ENCODE measurements at regions not wholly inside any gene's neighbourhood (a gene's known extent, or its start where the extent isn't known, plus 50 kb on each side); places are given as distances from the start of the nearest gene placed in this dataset.

DNA sequence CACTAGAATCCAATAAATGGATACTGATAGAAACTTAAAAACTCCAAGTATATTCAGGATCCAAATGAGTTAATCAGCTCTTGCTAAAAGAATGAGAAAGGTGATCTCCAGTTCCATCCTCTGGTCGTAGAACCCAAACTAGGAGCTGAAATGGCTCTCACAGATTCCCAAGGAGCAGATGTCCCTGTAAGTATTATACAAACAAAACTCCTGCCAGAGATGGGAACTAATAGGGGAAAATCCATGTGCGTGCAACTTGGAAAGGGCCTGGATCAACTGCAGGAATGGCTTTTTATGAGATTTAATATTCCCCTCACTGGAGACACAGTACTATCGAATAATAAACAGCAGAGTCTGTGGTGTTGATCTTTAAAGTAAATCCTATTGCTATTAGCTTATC, 309.2 kb upstream of the TBX3 start:
- no peak for DNase-seq (ENCODE audit: low spot score)
- TF ChIP-seq, protein P1, sequence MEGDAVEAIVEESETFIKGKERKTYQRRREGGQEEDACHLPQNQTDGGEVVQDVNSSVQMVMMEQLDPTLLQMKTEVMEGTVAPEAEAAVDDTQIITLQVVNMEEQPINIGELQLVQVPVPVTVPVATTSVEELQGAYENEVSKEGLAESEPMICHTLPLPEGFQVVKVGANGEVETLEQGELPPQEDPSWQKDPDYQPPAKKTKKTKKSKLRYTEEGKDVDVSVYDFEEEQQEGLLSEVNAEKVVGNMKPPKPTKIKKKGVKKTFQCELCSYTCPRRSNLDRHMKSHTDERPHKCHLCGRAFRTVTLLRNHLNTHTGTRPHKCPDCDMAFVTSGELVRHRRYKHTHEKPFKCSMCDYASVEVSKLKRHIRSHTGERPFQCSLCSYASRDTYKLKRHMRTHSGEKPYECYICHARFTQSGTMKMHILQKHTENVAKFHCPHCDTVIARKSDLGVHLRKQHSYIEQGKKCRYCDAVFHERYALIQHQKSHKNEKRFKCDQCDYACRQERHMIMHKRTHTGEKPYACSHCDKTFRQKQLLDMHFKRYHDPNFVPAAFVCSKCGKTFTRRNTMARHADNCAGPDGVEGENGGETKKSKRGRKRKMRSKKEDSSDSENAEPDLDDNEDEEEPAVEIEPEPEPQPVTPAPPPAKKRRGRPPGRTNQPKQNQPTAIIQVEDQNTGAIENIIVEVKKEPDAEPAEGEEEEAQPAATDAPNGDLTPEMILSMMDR (IDR thresholded peaks at IDR 0.05; ENCODE audit: extremely low read depth, missing control alignments) = no peak

DNA sequence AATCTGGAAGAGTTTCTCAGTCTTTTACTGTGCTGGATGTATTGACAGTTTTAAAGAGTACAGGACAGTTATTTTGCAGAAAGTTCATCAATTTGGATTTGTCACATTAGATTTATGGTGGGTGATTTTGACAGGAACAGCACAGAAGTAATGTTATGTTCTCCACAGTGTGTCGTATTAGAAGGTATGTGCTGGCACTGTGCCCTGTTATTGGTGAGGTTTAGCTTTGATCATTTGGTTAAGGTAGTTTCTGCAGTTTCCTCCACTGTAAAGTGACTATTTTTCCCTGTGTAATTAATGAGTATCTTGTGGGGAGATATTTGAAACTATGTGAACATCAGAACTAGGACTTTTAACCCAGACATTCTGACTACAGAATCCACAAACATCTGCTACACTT, 308.5 kb upstream of the TBX3 start:
- TF ChIP-seq, protein P1 (IDR thresholded peaks at IDR 0.05; ENCODE audit: extremely low read depth, missing control alignments) = no peak
- no peak for DNase-seq (ENCODE audit: low spot score)

DNA sequence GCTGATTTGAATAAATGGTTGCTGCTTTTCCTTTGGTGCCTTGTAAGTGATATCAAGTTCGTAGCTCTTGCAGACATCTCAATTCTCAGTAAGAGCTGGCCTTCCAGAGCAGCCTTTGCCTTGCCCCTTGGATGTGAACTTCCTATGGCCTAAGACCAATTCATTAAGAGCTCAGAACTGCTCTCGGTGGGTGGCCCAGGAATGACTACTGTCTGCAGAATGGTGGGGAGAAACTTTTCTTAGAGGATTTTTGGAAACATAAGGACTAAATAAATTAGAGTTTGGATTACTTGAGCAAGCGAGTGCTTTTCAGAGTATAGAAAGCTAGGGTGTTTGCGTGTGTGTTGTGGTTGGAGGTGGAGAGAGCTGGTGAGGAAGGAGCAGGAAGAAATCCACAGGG, 306.4 kb upstream of the TBX3 start:
- no peak for DNase-seq (ENCODE audit: low spot score)
- TF ChIP-seq, protein P1 (IDR thresholded peaks at IDR 0.05; ENCODE audit: extremely low read depth, missing control alignments) = no peak

DNA sequence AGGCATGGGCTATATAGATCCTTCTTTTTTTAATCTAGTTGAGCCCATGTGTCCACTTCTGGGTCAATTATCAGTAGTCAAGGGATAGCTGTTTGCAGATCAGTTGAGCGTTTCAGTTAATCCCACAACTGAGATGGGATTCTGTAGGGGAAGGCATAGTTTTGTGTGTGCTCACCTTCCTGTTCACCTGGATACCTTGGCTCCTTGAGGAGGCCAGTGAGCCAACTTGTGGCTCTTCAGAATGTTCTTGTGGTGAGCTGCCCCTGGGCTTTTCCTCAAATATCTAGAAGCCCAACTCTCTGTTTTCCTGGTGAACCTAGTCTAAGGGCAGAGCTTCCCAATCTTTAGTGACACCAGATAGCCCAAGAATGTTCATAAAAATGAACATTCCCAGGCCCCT, 302.9 kb upstream of the TBX3 start:
- DNase-seq (ENCODE audit: low spot score) = no peak
- TF ChIP-seq, protein P1 (IDR thresholded peaks at IDR 0.05; ENCODE audit: extremely low read depth, missing control alignments) = no peak

DNA sequence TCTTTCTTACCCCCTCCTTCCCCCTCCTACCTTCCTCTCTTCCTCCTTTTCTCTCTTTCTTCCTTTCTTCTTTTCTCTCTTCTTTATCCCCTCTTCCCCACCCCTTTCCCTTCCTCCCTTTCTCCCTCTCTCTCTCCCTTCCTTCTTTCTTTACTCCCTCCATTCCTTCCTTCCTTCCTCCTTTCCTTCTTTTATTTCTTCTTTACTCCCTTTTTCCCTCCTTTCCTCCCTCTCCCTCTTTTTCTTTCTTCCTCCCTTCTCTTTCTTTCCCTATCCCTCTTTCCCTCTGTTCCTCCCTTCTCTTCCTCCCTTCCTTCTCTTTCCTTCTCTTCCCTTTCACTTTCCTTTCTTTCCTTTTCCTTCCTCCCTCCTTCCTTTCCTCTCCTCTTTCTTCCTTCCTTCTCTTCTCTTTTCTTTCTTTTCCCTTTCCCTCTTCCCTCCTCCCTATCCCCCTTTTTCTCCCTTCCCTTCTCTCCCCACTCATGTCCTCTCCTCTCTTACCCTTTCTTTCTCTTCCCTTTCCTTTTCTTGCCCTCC, 302.3 kb upstream of the TBX3 start:
- no peak for DNase-seq (ENCODE audit: low spot score)
- TF ChIP-seq, protein P1 (IDR thresholded peaks at IDR 0.05; ENCODE audit: extremely low read depth, missing control alignments) = no peak

DNA sequence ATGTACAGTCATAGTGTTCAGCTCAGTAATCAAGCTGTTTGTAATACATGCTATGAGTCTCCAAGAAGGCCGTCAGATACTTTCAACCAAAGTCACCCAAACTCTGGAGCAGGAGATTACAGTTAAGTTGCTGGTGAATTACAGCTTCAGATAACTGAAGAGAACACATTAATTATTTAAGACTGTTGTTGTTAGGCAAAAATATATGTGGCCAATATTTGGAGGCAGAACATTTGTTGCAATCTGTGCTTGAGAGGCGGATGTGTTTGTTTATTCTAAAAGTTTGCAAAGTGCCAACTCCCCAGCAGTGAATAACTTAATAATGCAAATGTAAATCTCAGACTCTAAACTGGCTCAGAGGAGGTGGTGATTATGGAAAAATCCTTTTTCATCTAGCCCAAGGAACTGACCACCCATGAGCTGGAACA, 300.7 kb upstream of the TBX3 start:
- TF ChIP-seq, protein P1 (IDR thresholded peaks at IDR 0.05; ENCODE audit: extremely low read depth, missing control alignments) = no peak
- DNase-seq (ENCODE audit: low spot score) = no peak

DNA sequence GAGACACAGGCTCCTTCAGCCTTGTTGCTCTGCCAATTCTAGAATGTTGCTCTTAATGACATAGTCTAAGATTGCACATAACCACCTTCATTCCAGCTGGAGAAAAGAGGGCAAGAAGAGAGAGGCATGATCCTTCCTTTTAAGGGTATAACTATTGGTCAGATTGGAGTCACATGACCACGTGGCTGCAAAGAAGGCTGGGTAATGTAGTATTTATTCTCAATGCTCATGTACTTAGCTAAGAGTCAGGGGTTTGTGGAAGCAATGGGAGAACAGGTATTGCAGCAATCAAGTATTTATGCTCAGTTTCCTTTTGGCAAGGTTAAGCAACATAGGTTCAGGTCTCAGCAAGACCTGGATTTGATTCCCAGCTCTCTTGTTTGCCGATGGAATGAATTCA, 298.8 kb upstream of the TBX3 start:
- no peak for DNase-seq (ENCODE audit: low spot score)
- TF ChIP-seq, protein P1 (IDR thresholded peaks at IDR 0.05; ENCODE audit: extremely low read depth, missing control alignments) = no peak

Measured in GM20000 (cell line).